GM21528 (cell line): ENCODE measurements at regions not wholly inside any gene's neighbourhood (a gene's known extent, or its start where the extent isn't known, plus 50 kb on each side); places are given as distances from the start of the nearest gene placed in this dataset.
"Not testable (repeated sequence)": the region's sequence is repeated elsewhere in the genome, so short reads cannot be mapped to it uniquely, and the experiment has no call there.

ENCODE experiments used
- ATAC-seq: cut with Tn5 transposase; IDR thresholded peaks from one replicate; pipeline ENCODE4 v1.9.1; 2021; ENCODE audit warnings: mild to moderate bottlenecking, moderate library complexity; ENCODE audit not compliant: unreplicated experiment, low FRiP score

GRCh38 chr1:194407238-194407637 is 1220.8 kb upstream of the B3GALT2 start:
- not testable (repeated sequence) for ATAC-seq

GRCh38 chr1:194394676-194395075 is 1208.3 kb upstream of the B3GALT2 start:
- no peak for ATAC-seq

- no peak for ATAC-seq
These were observed 1201.1 kb upstream of the B3GALT2 start for GRCh38 chr1:194387531-194387930.

GRCh38 chr1:194378517-194378916 is 1192.1 kb upstream of the B3GALT2 start:
- ATAC-seq: no peak

- ATAC-seq: no peak
These were observed 1188.2 kb upstream of the B3GALT2 start for GRCh38 chr1:194374649-194375048.

GRCh38 chr1:194372266-194372665 is 1185.9 kb upstream of the B3GALT2 start:
- no peak for ATAC-seq

GRCh38 chr1:194369622-194370021 is 1183.2 kb upstream of the B3GALT2 start:
- no peak for ATAC-seq

- ATAC-seq: no peak
These were observed 1182.6 kb upstream of the B3GALT2 start for GRCh38 chr1:194369060-194369459.

GRCh38 chr1:194367121-194367520 is 1180.7 kb upstream of the B3GALT2 start:
- no peak for ATAC-seq

- ATAC-seq: no peak
These were observed 1180.3 kb upstream of the B3GALT2 start for GRCh38 chr1:194366705-194367104.

GRCh38 chr1:194362327-194362726 is 1175.9 kb upstream of the B3GALT2 start:
- ATAC-seq: no peak

GRCh38 chr1:194361374-194362131 is 1175.1 kb upstream of the B3GALT2 start:
- ATAC-seq: no peak

- ATAC-seq: no peak
These were observed 1171.8 kb upstream of the B3GALT2 start for GRCh38 chr1:194358208-194358581.

GRCh38 chr1:194357573-194358207 is 1171.3 kb upstream of the B3GALT2 start:
- not testable (repeated sequence) for ATAC-seq

GRCh38 chr1:194355488-194356106 is 1169.2 kb upstream of the B3GALT2 start:
- no peak for ATAC-seq

GRCh38 chr1:194353121-194353520 is 1166.7 kb upstream of the B3GALT2 start:
- ATAC-seq: no peak

- no peak for ATAC-seq
These were observed 1160.8 kb upstream of the B3GALT2 start for GRCh38 chr1:194347200-194347599.

- no peak for ATAC-seq
These were observed 1156.3 kb upstream of the B3GALT2 start for GRCh38 chr1:194342484-194343262.

GRCh38 chr1:194341587-194341986 is 1155.2 kb upstream of the B3GALT2 start:
- ATAC-seq: no peak

GRCh38 chr1:194339471-194339870 is 1153.1 kb upstream of the B3GALT2 start:
- ATAC-seq: no peak
